ENCODE measurements at regions not wholly inside any gene's neighbourhood (a gene's known extent, or its start where the extent isn't known, plus 50 kb on each side); places are given as distances from the start of the nearest gene placed in this dataset.
"Not testable (repeated sequence)": the region's sequence is repeated elsewhere in the genome, so short reads cannot be mapped to it uniquely, and the experiment has no call there.

DNA sequence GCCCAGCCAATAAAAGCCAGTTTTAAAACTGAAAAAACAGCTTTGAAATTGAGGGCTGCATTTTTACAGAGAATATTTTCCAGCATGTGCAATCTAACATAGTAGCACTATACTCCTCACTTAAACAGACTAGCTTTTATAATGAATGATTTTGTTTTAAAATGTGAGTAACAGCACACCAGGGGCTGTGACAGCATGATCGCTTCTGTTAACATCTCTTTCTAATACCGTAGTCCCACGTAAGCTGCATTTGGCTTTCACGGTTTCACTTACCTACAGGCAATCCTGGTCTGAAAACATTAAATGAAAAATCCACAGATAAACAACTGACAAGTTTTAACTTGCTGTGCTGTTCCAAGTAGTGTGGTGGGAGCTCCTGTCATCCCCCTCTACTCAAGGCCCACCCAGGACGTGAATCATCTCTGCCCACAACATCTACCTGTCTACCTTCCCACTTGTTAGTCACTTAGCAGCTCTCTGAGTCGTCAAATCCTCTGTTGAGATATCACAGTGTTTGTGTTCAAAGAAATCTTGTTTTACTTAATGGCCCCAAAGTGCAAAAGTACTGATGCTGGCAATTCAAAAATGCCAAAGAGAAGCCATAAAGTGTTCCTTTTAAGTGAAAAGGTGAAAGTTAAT is 74.0 kb upstream of the THOC3 start:
- H3K27ac ChIP-seq; in situ Hi-C loops (cut with HindIII; ENCODE audit: low pct_ligation_motif_present, low sequenced_read_pairs); H3K4me3 ChIP-seq (ENCODE audit: low read depth, low read length); H3K27me3 ChIP-seq (replicated peaks); DNase-seq; H3K36me3 ChIP-seq (replicated peaks): not testable (repeated sequence)

DNA sequence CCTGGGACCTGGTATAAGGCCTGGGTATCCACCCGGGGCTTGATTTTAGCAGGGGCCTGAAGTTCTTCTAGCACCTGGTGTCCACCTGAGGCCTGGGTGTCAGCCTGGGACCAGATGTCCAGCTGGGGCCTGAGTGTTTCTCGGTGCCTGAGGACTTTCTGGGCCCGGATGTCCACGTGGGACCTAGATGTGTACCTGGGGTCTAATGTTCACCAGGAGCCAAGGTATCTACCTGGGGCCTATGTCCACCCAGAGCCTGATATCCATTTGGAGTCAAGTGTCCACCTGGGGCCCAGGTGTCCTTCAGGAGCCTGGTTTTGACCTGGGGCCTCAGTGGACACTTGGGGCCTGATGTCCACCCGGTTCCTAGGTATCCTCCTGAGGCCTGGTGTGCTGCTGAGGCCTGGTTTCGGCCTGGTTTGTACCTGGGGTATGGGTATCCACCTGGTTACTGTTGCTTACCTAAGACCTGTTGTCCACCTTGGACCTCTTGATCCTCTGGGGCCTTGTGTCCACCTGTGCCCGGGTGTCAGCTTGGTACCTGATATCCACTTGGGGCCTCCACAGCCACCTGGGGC is 75.2 kb upstream of the THOC3 start:
- DNase-seq; H3K4me3 ChIP-seq (ENCODE audit: low read depth, low read length); H3K36me3 ChIP-seq (replicated peaks); H3K27me3 ChIP-seq (replicated peaks); in situ Hi-C loops (cut with HindIII; ENCODE audit: low pct_ligation_motif_present, low sequenced_read_pairs); H3K27ac ChIP-seq: not testable (repeated sequence)

DNA sequence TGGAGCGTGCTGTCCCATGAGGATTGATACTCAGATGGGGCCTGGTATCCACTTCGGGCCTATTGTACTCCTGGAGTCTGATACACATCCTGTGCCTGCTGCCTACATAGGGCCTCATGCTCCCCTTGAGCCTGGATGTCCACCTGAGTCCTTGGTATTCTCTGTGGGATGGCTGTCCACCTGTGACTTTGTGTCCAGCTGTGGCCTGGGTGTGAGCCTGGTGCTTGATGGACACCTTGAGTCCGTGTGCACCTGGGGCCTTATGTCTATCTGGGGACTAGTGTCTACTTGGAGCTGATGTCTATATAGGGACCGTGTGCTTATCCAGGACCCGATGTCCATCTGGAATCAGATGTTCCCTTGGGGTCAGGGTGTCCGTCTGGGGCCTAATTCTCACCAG is 75.9 kb upstream of the THOC3 start:
- H3K4me3 ChIP-seq (ENCODE audit: low read depth, low read length); H3K27me3 ChIP-seq (replicated peaks); in situ Hi-C loops (cut with HindIII; ENCODE audit: low pct_ligation_motif_present, low sequenced_read_pairs); DNase-seq; H3K27ac ChIP-seq; H3K36me3 ChIP-seq (replicated peaks): not testable (repeated sequence)

DNA sequence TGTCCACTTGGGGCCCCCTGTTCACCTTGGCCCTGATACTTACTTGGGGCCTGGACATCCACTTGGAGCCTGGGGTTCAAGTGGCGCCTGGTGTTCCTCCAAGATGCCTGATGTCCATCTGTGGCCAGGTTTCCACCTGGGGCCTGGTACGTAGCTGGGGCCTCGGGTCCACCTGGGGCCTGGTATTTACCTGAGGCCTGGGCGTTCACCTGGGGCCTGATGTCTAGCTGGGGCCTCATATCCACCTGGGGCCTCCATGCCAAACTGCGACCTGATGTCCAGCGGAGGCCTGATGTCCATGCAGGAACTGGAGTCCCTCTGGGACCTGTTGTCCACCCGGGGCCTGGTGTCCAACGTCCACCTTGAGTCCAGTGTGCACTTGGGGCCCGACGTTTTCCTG is 76.3 kb upstream of the THOC3 start:
- DNase-seq; H3K36me3 ChIP-seq (replicated peaks); in situ Hi-C loops (cut with HindIII; ENCODE audit: low pct_ligation_motif_present, low sequenced_read_pairs); H3K27me3 ChIP-seq (replicated peaks); H3K27ac ChIP-seq; H3K4me3 ChIP-seq (ENCODE audit: low read depth, low read length): not testable (repeated sequence)

DNA sequence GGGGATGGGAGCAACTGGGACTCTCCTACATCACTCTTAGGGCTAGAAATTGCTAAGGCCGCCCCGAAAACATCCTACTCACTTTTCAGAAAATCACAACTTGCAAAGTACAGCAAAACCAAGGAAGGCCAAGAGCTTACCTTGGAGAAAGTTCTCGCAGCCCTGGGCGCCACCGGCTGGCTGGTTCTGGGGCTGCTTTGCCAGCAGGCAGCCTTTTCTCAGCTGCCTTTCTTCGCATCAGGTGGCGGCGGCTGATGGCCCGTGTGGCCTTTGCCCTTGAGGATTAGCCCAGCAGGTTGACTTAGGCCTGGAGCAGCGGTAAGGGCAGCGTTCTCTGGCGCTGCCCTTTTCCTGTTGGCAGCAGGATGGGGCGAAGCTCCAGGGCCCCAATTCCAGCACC is 77.3 kb upstream of the THOC3 start:
- H3K27me3 ChIP-seq (replicated peaks); DNase-seq; in situ Hi-C loops (cut with HindIII; ENCODE audit: low pct_ligation_motif_present, low sequenced_read_pairs); H3K27ac ChIP-seq; H3K4me3 ChIP-seq (ENCODE audit: low read depth, low read length); H3K36me3 ChIP-seq (replicated peaks): not testable (repeated sequence)

DNA sequence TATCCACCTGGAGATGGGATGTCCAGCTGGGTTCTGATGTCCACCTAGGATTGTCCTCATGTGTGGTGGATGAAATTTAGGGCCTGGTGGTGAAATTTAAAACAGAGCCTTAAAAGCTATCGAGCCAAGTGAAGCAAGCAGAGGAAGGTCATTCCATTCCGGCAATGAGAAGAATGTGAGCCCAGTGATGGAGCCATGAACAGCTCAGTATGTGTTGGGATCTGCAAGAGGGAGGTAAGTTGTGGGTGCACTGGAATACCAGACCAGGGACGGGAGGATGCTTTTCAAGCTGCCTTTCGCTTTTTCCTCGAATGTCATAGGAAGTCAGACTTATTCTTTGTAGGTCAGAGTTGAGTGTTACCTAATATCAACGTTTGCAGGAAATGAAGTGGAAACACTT is 80.6 kb upstream of the THOC3 start:
- H3K4me3 ChIP-seq (ENCODE audit: low read depth, low read length); in situ Hi-C loops (cut with HindIII; ENCODE audit: low pct_ligation_motif_present, low sequenced_read_pairs); DNase-seq; H3K27ac ChIP-seq; H3K27me3 ChIP-seq (replicated peaks); H3K36me3 ChIP-seq (replicated peaks): not testable (repeated sequence)

DNA sequence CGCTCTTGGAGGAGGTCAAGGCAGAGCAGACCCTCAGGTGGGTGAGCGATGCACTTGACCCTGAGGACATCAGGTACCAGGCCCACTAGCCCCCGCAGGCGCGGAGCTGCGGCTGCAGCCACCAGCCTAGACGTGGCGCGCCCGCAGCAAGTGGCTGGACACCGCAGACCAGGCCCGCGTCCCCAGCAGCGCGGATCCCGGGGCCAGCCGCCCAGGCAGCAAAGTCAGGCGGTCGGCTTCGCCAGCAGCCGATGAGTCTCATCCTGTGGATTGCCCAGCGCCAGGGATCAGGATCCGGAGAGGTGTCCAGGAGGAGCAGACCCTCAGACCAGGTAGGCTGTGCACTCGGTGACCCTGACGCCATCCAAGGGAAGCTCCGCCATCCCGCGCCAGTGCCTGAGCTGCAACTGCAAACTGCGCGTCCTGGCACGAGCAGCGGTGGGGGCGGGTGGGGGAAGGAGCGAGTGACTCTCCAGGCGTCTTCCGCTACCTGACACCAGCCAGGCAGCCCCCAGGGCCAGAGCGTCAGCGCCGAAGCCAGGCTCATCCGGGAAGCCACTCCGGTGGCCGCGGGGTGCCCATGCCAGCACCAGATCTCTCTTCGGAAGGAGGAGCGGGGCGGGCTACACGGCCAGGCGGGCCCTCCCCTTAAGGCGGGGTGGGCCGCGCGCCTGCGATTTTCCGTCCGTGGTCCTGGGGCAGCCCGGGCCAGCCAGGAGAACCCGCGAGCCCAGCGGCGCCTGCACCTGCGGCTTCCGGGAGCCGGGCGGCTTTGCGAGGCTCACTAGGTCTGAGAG is 92.6 kb upstream of the THOC3 start:
- H3K27ac ChIP-seq; H3K4me3 ChIP-seq (ENCODE audit: low read depth, low read length); H3K36me3 ChIP-seq (replicated peaks); H3K27me3 ChIP-seq (replicated peaks); DNase-seq; in situ Hi-C loops (cut with HindIII; ENCODE audit: low pct_ligation_motif_present, low sequenced_read_pairs): not testable (repeated sequence)

DNA sequence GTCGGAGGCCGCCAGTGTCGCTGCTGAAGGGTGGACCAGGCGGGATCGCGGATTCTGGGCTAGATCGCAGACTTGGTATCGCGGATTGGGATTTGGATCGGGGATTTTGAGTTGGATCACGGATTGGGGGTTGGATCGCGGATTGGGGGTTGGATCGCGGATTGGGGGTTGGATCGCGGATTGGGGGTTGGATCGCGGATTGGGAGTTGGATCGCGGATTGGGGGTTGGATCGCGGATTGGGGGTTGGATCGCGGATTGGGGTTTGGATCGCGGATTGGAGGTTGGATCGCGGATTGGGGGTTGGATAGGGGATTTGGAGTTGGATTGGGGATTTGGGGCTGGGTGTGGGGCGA is 93.1 kb upstream of the THOC3 start:
- in situ Hi-C loops (cut with HindIII; ENCODE audit: low pct_ligation_motif_present, low sequenced_read_pairs); H3K27ac ChIP-seq; H3K36me3 ChIP-seq (replicated peaks); H3K27me3 ChIP-seq (replicated peaks); DNase-seq; H3K4me3 ChIP-seq (ENCODE audit: low read depth, low read length): not testable (repeated sequence)

DNA sequence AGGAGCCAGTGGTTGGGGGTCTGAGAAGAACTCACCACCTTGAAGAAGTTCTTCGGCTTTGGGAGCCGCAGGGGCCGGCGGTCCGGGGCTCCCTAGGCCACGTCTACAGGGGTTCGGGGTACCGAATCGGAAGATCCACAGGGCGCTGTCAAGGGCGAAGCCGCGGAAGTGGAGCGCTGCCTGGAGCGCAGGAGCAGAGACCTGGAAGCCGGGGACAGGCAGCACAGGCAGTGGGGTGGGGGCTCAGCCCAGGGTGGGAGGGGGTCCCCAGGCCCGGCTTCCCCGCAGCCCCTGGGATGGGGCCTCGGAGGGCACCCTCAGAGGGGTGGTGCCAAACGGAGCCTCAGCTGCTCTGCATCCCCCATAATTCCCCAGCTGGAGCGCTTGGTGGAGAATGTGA is 93.5 kb upstream of the THOC3 start:
- H3K4me3 ChIP-seq (ENCODE audit: low read depth, low read length); H3K36me3 ChIP-seq (replicated peaks); H3K27ac ChIP-seq; H3K27me3 ChIP-seq (replicated peaks); in situ Hi-C loops (cut with HindIII; ENCODE audit: low pct_ligation_motif_present, low sequenced_read_pairs); DNase-seq: not testable (repeated sequence)

DNA sequence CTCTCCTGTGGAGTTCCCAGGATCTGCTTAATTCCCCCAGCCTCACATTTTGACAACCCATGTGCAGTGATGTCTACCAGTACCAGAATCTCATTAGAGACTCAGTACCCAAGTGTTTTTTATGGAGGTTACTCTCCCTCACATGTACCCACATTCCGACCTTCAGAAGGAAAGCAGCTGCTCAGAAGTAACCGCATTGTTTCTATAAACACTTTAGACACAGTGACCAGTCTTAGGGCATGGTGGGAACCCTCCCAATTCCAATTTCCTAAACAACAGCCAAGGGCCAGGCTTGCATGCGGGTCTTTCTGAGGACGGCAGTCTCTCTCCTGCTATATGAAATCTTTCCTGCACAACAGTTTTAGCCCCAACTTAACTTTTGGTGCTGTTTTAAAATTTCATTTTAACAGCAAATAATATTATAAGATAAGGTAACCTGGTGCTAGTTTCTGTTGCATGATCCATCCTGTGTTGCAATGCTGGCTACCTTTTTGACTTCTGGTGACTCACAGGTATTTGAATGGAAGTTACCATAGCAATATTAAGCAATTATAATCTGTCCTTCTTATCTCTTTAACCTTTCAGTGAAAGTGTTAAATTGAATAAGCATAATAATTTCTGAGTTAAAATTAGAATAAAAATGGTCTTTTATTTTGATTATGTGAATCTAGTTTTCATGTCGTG is 98.3 kb upstream of the THOC3 start:
- H3K27ac ChIP-seq; in situ Hi-C loops (cut with HindIII; ENCODE audit: low pct_ligation_motif_present, low sequenced_read_pairs); H3K27me3 ChIP-seq (replicated peaks); H3K36me3 ChIP-seq (replicated peaks); H3K4me3 ChIP-seq (ENCODE audit: low read depth, low read length); DNase-seq: not testable (repeated sequence)

DNA sequence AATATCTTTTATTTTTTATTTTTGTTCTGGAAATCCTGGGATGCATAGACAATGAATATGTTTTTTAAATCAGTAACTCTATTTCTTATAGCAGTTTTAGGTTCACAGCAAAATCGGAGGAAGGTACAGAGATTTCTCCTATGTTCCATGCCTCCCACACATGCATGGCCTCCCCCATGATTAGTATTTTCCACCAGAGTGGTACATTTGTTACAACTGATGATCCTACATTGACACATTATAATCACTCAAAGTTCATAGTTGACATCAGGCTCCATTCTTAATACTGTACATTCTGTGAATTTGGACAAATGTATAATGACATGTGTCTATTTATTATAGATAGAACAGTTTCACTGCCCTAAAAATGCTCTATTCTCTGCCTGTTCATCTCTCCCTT is 99.0 kb upstream of the THOC3 start:
- H3K4me3 ChIP-seq (ENCODE audit: low read depth, low read length); H3K27me3 ChIP-seq (replicated peaks); H3K27ac ChIP-seq; in situ Hi-C loops (cut with HindIII; ENCODE audit: low pct_ligation_motif_present, low sequenced_read_pairs); H3K36me3 ChIP-seq (replicated peaks); DNase-seq: not testable (repeated sequence)

DNA sequence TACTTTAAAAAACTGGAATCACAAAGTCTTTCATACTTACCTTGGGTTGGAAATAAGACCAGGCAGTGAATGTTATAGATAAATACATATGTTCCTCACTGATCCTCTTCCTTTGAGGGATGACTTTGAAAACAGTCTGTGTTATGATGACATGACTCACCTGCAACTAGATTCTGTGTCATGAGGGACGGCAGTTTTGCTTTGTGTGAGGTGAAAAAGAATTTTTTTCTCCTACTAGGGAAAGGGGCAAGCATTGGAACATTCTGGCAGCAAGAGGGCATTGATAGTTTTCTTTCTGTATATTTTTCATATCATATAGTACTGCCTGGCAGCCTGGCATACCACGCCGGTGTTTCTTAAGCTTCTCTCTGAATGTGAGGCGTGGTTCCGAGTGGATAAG is 99.8 kb upstream of the THOC3 start:
- H3K4me3 ChIP-seq (ENCODE audit: low read depth, low read length); H3K27ac ChIP-seq; H3K27me3 ChIP-seq (replicated peaks); DNase-seq; H3K36me3 ChIP-seq (replicated peaks); in situ Hi-C loops (cut with HindIII; ENCODE audit: low pct_ligation_motif_present, low sequenced_read_pairs): not testable (repeated sequence)

DNA sequence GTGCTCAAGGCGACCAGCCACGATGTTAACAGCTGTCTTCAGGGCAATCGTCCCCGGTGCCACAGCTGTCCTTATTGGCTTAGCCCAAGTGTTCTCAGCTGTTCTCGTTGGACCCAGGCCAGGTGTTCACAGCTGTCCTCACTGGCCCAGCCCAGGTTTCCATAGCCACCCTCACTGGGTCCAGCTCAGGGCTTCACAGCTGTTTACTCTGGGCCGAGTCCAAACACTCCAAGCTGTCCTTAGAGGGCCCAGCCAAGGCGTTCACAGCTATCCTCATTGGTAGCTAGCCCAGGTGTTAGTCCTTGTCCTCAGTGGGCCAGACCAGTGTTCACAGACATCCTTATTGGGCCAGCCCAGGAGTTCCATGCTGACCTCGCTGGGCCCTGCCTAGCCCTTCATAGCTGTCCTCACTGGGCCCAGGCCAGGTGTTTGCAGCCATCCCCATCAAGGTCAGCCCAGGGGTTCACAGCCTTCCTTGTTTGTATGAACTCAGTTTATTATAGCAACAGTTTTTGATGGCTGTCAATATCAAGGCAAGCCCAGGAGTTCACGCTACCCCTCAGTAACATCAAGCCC is 106.0 kb upstream of the THOC3 start:
- H3K36me3 ChIP-seq (replicated peaks); H3K4me3 ChIP-seq (ENCODE audit: low read depth, low read length); DNase-seq; H3K27ac ChIP-seq; in situ Hi-C loops (cut with HindIII; ENCODE audit: low pct_ligation_motif_present, low sequenced_read_pairs); H3K27me3 ChIP-seq (replicated peaks): not testable (repeated sequence)

DNA sequence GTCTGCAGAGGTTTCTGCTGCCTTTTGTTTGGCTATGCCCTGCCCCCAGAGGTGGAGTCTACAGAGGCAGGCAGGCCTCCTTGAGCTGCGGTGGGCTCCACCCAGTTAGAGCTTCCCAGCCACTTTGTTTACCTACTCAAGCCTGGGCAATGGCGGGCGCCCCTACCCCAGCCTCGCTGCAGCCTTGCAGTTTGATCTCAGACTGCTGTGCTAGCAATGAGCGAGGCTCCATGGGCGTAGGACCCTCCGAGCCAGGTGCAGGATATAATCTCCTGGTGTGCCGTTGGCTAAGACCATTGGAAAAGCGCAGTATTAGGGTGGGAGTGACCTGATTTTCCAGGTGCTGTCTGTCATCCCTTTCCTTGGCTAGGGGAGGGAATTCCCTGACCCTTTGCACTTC is 115.6 kb upstream of the THOC3 start:
- H3K4me3 ChIP-seq (ENCODE audit: low read depth, low read length); DNase-seq; H3K27ac ChIP-seq; H3K27me3 ChIP-seq (replicated peaks); in situ Hi-C loops (cut with HindIII; ENCODE audit: low pct_ligation_motif_present, low sequenced_read_pairs); H3K36me3 ChIP-seq (replicated peaks): not testable (repeated sequence)

Measured in brain microvascular endothelial cell (primary cell).